Inflammatory macrophage treated with lipopolysaccharide for 4 hours (primary cell): ENCODE measurements at regions not wholly inside any gene's neighbourhood (a gene's known extent, or its start where the extent isn't known, plus 50 kb on each side); places are given as distances from the start of the nearest gene placed in this dataset.

Experiments
- DNase-seq: peaks from one replicate; pipeline ENCODE4 v3.0.0-alpha.2; 2020

- no peak for DNase-seq
These were observed 638.2 kb downstream of the FBXO15 start for GRCh38 chr18:73509460-73509859.

- no peak for DNase-seq
These were observed 635.5 kb upstream of the NETO1 start for GRCh38 chr18:73503326-73503725.

- DNase-seq, result no peak
These were observed 620.2 kb upstream of the NETO1 start for GRCh38 chr18:73487966-73488365.

- no peak for DNase-seq
These were observed 617.4 kb upstream of the NETO1 start for GRCh38 chr18:73485166-73485565.

DNA sequence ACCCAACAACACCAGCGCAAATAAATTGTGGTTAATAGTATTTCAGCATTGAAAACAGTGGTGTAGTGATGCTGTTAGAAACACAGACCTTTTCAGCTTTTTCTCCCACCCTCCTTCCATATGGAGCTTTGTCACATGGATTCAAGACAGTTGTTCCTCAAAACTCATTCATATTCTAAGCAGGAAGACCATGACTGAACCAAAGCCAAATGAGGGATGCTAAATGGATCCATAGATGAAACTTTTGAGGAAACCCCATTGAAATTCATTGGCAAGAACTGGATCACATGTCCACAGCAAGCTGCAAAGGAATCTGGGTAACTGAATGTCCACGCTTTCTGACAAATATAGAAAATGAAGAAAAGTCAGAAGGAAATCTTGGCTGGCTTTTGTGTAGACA, 615.1 kb upstream of the NETO1 start:
- no peak for DNase-seq

GRCh38 chr18:73479477-73479876, 611.7 kb upstream of the NETO1 start:
- DNase-seq, result no peak

DNA sequence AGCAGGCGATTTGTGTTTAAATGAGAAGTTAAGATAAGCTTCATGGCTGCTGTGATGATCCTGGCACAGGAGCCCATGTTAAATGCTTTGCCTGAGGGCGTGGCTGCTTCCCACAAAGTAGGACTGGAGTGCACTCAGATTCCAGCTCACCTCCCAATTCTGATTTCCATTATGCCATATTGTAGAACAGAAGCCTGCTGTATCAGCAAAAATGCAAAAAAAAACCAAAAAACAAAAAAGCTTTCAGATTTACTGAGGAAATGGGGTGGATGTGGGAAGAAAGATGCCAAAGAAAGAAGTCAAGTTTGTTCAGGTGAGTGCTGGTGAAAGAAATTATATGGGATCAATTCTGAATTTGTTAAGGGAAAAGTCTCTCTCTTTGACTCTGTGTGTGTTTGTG, 610.4 kb upstream of the NETO1 start:
- no peak for DNase-seq

DNA sequence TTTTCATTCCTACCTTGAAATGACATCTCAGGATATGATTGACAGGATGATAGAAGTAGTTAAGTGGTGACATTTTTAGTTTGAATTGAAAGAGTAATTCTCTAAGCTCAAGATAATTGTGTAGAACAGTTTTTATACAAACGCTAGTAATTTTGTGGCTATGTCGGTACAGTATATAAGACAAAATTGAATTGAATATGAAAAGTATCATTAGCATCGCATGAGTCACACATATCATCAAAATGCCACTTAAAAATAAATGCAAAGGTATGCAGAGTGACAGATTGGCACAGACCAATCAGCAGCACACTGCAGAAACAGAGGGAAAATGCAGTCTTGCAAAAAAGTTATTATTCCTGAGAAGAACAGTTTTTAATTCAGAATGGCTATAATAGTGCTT, 608.2 kb upstream of the NETO1 start:
- DNase-seq, result no peak

DNA sequence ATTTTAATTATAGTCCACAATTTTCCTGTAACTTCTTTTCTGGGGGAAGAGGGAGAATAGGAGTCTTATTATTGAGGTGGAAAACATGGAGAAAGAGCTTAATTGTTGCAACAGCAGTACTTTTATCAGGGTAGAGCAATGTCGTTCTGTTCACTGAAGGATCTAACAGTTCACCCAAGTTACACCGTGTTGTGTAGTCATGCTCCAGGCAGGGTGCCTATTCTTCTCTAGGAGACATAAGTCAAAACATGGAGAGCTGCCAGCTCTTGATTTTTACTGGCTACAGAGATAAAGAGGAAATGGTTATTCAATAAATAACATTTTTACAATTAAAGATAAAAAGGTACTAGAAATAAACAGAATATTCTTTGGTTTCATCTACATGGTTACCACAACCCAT, 594.3 kb upstream of the NETO1 start:
- DNase-seq, result no peak

DNA sequence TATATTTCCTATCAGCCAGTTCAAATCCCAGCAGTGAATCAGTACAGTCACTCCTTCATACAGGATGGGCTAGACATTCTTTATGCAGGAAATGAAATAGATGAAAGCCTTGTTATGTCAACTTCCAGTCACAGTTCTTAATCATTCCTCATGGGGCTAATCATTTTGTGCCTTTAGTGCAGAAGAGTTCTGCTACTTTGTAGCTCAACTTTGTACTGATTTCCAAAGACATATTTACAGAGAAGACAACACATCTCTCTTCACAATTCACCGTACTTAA, 593.9 kb upstream of the NETO1 start:
- no peak for DNase-seq

- no peak for DNase-seq
These were observed 593.4 kb upstream of the NETO1 start for GRCh38 chr18:73461038-73461779.

DNA sequence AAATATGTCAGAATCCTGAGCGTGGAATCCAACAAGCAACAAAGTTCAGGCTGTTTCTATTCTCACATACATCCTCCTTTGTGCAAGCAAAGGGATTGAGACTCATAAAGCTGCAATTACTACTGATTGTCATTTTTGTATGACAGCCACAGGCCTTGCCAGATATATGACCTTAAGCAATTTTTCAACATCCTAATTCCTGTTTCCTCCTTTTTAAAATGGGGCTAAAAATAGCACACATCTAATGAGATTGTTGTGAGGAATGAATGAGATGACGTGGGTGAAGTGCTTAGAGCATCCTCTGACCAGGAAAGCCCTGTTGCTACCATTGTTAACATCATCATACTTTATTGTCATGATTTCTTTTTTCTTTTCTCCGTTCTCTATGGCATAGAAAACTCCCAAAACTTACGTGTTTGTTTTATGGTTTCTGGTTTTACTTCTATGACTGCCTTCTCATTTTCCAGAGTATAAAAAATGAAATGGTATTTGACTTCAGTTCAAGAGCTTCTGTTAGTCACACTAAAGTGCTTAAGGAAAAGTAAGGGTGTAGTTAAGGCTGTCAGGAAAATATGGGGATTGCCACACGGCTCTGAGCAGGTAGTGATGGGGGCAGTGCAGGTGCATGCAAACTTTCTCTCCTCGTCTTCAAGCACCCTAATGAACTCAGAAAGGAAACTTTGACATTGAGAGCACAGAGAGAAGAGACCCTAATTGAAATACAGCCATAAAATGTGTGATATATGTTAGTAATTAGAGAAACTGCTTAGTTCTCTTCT, 590.6 kb upstream of the NETO1 start:
- no peak for DNase-seq

DNA sequence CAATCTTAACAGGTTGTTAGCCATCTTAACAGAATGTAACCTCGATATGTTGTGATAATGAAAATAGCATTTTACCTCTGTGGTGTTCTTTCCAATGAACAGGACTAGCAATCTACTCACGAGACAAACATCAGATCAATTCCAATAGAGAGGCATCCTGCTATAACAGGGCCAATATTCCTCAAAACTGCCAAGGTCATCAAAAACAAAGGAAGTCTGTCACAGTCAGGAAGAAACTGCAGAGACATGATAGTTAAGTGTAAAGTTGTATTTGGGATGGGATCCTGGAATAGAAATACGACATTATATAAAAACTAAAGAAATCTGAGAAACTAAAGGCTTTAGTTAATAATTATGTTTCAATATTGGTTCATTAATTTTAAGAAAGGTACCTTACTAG, 588.9 kb upstream of the NETO1 start:
- no peak for DNase-seq

DNA sequence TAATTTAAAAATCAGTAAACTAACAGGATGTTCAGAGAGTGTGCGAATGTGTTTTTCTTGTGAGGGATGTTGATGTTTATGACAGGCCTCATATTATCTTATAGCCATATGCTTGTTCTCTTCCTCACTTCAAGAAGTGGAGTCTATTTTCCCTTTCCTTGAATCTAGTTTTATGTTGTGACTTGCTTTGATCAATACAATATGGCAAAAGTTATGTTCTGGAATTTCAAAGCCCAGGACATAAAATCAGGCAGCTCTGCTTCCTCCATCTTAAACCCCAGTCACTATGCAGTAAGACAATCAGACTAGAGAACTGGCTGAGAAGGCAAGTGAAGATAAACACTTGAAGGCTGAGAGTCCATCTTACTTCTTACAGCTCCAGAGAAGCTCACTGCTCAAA, 585.1 kb upstream of the NETO1 start:
- no peak for DNase-seq

- no peak for DNase-seq
These were observed 578.7 kb upstream of the NETO1 start for GRCh38 chr18:73446502-73446901.

- DNase-seq, result no peak
These were observed 563.8 kb upstream of the NETO1 start for GRCh38 chr18:73431620-73432019.

DNA sequence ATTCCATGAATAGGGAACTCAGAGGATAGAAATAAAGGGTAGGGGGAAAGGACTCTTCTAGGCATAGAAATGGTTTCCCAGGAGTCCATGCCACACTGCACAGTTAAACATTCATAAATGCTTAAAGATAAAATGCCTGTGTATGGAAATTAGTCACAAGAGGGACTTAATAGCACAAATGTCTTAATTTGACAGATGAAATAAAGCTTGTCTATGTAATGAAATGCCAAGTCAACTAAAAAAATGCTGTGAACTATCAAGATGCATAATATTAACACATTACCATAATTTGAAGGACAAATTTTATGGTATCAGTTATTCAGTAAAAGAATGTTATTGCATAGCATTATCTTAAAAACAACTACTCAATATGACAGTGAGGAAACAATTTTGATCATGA, 553.2 kb upstream of the NETO1 start:
- DNase-seq, result no peak

DNA sequence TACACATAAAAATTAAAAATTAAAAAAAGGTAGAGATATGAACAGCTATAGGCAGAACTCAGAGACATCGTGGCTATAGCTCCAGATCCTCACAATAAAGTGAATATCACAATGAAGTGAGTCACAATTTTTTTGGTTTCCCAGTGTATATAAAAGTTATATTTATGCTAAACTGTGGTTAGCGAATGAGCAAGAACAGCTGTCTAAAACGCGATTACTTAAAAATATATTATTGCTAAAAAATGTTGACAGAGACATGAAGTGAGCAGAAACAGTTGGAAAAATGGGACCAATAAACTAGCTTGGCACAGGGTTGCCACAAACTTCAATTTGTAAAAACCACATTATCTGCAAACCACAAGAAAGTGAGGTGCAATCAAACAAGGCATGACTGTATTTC, 551.7 kb upstream of the NETO1 start:
- no peak for DNase-seq

- no peak for DNase-seq
These were observed 546.8 kb upstream of the NETO1 start for GRCh38 chr18:73414598-73414997.

DNA sequence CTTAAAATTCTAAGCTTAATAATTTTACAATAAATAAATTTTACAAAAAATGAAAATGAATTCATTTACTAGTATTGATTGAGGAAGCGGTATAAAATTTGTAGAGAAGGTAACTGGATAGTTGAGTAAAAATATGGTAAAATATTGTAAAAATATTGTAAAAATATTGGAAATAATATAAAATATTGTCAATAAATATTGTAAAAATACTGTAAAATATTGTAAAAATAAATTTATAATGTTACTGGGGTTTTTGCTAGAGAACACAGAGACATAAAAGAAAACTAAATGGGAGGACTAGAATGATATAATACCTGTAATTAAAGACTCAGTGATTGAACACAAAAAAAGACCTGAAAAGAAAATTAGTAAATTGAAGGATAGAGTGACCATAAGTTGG, 546.3 kb upstream of the NETO1 start:
- no peak for DNase-seq

GRCh38 chr18:73409242-73409641, 541.5 kb upstream of the NETO1 start:
- no peak for DNase-seq

DNA sequence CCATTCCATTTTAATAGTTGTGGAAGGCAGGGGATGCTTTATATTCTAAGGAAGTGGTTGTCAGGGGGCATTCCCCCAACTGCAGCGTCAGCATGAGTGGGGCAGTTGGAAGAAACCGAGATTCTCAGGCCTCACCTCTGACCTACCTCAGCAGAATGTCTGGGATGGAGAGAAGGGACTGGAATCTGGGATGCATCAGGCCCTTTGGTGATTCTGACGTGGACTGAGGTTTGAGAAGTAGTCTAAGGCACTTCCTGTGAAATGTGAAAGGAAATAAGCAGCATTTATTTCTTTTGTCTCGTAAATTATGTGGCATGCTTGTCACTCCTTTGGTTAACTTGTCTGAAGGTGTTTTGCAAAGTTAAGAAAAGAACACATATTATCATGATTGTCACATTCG, 540.7 kb upstream of the NETO1 start:
- DNase-seq, result no peak

- no peak for DNase-seq
These were observed 539.7 kb upstream of the NETO1 start for GRCh38 chr18:73407506-73407905.

DNA sequence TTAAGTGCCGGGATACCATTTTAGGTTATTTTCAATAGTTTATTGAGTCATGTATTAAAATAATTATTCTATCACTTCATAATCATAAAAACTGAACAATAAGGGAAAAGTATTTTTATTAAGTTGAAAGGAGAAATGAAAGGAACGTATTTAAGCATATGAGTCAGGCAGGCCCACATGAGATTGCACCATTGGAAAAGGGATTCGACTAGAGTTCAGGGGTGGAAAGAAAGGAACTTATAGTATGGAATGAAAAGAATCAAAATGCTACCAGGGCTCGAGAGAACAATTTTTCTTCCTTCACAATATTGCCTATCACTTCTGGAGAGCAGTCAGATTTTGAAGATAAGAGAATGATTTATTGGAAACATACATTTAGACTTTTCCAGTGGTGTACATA, 516.5 kb upstream of the NETO1 start:
- no peak for DNase-seq

DNA sequence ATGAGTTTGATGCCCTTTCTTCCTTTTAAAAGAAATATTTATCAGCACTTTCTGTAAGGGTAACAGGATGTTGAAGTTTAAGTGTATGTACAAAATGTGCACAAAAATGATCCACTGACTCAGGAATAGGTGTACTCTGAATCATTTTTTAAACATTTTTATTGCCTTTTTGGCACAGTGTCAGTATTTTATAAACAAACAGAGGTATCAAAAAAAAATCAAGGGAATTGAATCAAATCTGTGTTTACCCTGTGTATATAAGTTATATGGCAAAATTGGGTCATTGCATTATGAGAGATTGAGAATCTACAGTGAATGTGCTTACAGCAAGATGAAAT, 513.9 kb upstream of the NETO1 start:
- no peak for DNase-seq
